ENCODE measurements at regions not wholly inside any gene's neighbourhood (a gene's known extent, or its start where the extent isn't known, plus 50 kb on each side); places are given as distances from the start of the nearest gene placed in this dataset.
"Not testable (repeated sequence)": the region's sequence is repeated elsewhere in the genome, so short reads cannot be mapped to it uniquely, and the experiment has no call there.

DNA sequence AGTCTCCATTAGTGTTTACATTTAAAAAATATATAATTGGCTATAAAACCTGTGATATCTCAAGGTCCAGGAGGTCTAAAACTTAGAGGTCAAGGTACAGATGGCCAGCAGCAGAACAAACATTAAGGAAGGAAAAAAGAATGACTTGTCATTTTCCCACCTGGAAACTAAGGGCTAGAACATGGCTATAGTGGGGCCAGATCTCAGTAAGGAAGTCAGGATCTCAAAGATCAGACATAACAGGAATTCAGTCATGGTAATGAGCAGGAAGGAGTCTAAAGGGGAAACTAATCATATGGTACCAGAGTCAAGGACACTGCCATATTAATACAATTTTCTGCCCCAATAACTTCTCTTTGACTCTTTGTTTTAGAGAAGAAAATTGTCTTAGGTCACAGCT, 1018.8 kb downstream of the PLA2G4A start:
- DNase-seq = no peak

- DNase-seq = no peak
Observed at GRCh38 chr1:187848321-187848720, 1019.6 kb downstream of the PLA2G4A start.

DNA sequence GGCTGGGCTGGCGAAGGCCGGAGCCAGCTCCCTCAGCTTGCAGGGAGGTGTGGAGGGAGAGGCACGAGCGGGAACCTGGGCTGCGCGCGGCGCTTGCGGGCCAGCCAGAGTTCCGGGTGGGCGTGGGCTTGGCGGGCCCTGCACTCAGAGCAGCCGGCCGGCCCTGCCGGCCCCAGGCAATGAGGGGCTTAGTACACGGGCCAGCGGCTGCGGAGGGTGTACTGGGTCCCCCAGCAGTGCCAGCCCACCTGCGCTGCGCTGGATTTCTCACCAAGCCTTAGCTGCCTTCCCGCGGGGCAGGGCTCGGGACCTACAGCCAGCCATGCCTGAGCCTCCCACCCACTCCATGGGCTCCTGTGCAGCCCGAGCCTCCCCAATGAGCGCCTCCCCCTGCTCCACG, 1021.4 kb downstream of the PLA2G4A start:
- not testable (repeated sequence) for DNase-seq

DNA sequence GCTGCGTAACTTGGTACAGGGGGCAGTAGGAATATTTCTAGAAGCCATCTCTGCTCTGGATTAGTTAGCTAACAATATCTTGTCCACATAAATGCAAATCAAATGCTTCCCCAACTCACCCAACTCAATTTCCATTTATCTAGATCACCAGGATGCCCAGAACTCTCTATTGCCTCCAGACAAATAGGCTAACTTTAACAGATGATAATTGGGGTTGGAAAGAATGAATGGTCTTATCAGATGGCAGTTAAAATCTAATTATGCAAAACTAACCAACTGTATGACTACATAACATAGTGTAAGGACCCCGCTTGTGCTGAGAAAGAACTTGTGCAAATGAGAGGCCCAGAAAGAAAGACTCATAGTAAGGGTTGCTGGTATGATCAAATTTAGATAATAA, 1024.8 kb downstream of the PLA2G4A start:
- no peak for DNase-seq

- peak; percentile 1 to 7 for DNase-seq
Observed at GRCh38 chr1:187854457-187854856, 1025.7 kb downstream of the PLA2G4A start.

GRCh38 chr1:187862506-187862905, 1033.8 kb downstream of the PLA2G4A start:
- no peak for DNase-seq

- no peak for DNase-seq
Observed at GRCh38 chr1:187870552-187870951, 1041.8 kb downstream of the PLA2G4A start.

- DNase-seq = no peak
Observed at GRCh38 chr1:187871177-187871845, 1042.6 kb downstream of the PLA2G4A start.

GRCh38 chr1:187872550-187872949, 1043.8 kb downstream of the PLA2G4A start:
- no peak for DNase-seq

GRCh38 chr1:187873126-187873525, 1044.4 kb downstream of the PLA2G4A start:
- no peak for DNase-seq

DNA sequence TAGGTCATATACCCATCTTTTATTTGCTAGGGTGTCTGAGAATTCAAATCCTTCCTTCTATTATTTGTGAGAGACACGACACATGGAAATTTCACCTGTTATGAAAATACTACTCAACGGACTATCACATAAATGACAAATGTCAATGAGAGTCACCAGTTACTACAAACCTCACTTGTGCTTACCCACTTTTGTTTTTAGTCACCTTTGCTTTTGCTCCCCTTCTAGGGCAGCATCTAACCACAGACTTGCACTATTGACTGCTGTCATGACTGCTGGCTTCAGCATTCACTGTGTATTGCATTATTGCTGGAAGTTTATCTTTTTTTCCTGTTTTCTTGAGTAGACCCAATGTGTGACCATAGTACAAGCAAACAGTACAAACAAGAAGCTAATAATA, 1048.0 kb downstream of the PLA2G4A start:
- DNase-seq = no peak

GRCh38 chr1:187877220-187877619, 1048.5 kb downstream of the PLA2G4A start:
- no peak for DNase-seq

DNA sequence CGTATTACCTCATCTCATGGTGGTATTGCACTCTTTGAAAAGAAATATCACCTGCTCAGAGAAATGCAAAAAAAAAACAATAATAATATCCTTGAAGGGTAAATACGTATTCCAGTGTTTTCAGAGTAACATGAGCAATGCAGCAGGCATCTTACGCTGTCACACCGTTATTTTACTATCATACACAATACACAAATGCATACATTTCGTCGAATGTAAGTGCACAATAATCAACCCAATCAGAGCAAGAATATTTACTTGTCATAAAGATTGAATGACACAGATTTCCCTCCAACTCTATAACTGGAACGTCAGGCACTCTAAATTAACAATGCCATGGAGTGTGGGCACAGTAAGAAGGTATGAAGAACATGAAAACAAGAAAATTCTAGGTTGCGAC, 1050.1 kb downstream of the PLA2G4A start:
- no peak for DNase-seq

DNA sequence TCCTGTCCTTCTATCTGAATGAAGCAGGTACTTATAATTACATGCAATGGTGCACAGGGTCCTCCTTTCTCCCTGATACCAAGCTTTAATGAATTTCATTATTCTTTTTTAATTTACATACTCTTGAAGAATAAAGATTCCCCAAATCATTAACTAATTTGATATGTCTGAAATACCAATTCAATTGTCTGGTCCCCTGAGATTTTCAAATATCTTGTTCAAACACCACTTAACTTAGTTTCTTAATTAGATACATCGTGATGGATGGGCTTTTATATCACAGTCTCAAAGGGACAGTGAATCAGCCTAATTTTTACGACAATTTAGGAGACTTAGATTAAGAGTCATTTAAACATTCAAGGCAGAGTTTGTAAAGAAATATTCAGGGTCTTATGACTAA, 1054.6 kb downstream of the PLA2G4A start:
- DNase-seq = no peak

DNA sequence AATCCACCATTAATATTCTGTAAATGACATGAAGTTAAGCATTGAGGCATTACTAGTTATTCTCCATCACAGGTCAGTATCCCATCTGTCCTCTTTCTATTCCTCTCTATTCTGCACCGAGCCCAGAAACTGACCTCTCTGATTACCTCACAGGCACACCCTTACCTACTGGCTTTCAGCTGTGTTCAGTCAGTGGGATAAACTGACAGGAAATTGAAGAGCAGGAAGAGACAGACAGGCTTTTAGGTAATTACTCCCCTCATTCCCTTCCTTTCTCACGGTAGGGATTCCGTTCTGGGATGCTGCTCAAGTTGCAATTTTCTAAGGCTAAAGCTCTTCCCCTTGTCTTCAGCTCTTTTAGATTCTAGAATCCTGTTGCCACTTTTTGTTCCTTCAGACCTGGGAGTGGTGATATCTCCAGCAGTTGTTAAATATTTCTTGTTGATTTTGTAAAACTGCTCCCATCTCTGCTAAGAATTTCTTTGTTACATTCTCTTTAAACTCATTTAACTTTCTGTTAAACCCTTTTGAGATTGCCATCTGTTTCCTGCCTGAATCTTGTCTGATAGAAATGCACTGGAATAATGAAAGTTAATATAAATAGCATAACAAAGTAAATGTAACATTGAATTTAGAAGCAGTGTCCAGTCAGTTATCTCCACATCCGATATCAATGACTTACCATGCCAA, 1063.4 kb downstream of the PLA2G4A start:
- no peak for DNase-seq

GRCh38 chr1:187892683-187893039, 1063.9 kb downstream of the PLA2G4A start:
- no peak for DNase-seq

DNA sequence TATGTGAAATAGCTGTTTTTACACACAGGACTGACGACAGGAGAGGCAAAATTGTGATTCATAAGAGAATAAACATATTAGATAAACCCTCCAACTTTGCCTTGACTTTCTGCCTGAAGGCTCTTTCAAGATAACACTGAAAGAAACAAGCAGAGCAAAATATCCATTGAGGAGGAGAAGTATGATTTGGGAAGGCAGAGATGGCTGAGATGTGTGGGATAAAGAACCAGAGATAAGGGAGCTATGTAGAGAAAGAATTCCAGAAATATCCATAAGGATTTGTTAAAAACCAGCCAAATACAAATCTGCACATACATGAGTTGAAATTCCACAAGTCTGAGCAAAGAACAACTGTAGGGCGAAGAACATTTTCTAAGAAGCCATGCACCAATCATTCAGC, 1064.7 kb downstream of the PLA2G4A start:
- no peak for DNase-seq

- no peak for DNase-seq
Observed at GRCh38 chr1:187894349-187894748, 1065.6 kb downstream of the PLA2G4A start.

DNA sequence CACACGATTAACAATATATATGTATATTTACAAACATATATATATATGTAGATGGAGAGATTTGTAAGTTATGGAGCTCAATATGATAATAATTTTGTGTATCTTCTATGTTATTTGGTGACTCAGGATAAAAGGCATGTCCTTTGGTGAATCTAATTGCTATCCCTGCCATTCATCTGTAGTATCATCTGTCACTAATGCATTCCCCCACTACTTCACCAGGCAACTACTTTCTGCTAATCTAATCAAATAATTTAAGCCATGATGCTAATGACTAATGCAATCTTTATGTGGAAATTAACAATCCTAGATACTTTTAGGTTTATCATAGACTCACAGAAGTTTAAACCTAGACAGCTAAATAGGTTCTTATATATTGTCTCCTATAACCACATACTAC, 1074.5 kb downstream of the PLA2G4A start:
- no peak for DNase-seq

- DNase-seq = no peak
Observed at GRCh38 chr1:187909382-187909781, 1080.6 kb downstream of the PLA2G4A start.

GRCh38 chr1:187911820-187912219, 1083.1 kb downstream of the PLA2G4A start:
- no peak for DNase-seq

DNA sequence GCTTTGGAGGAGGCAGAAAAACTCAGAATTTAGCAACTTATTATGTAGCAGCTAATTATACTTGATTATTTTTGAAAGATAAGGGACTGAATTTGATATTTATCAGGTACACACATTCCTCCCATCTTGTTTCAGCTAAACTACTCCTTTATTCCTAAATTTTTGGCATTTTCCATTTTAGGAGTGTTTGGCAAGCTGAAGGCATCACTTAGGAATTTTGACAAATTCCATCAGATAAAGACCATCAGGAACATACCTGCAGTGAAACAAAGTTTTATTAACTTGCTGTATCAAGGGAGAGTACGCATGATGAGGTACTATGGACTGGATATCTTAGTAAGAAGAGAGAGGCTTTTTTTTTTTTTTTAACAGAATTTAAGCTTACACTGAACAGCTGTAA, 1092.2 kb downstream of the PLA2G4A start:
- DNase-seq = no peak

GRCh38 chr1:187921426-187921825, 1092.7 kb downstream of the PLA2G4A start:
- DNase-seq = no peak

DNA sequence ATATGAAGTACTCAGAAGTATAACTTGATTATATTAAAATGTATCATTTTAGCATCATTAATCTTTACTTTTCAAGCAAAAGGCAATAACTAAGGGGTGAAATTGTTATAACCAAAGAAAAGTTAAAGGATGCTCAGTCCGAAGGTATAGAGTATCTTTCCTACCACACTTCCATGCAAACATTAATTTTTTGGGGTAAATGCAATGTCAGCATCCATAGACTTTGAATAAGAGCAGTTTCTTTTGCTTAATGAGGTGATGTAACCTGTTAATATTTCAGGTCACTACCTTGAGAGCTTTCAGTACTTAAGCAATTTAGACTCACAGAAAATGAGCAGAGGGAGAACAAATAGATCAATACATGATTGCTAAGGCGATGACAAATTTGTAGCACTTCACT, 1093.5 kb downstream of the PLA2G4A start:
- no peak for DNase-seq

DNA sequence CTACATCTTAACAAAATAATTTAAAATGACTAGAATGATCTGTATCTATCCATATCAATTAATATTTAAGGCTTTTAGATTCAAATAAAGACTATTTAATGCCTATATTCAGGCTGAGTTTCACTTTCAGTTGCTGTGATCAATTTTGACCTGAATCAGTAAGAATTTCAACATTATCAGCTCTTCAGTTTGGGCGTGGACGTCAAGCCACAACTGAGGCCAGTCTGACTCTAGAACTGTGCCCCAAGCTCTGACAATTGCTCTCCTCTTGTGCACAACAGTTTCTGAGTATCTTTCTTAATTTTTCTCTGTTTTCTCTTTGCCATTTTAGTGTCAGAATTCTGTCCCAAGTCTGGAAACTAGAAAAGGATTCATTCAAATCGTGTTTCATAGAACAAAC, 1095.5 kb downstream of the PLA2G4A start:
- DNase-seq = no peak
